ENCODE measurements at regions not wholly inside any gene's neighbourhood (a gene's known extent, or its start where the extent isn't known, plus 50 kb on each side); places are given as distances from the start of the nearest gene placed in this dataset.

- H3K4me1 Mint-ChIP-seq (ENCODE audit: insufficient read depth, unreplicated experiment) = no peaks in the 10 kb centered on the region
- BruUV-seq (replicated peaks) = no TSS peak
- peaks cover 21% of the 10 kb centered on the region for H3K9me3 Mint-ChIP-seq (ENCODE audit: unreplicated experiment)
- no peak overlapping the region for H3K4me3 Mint-ChIP-seq (ENCODE audit: unreplicated experiment)
- TF ChIP-seq CTCF (IDR thresholded peaks at IDR 0.05; ENCODE audit: unreplicated experiment) = no peak
- intact Hi-C loops (cut with micrococcal nuclease) = no loop called here
- ChIA-PET CTCF (no interaction called here), POLR2A (no interaction called here)
- H3K27me3 Mint-ChIP-seq (ENCODE audit: insufficient read depth, unreplicated experiment) = no peaks in the 10 kb centered on the region
- H3K27ac Mint-ChIP-seq (ENCODE audit: low read depth, unreplicated experiment) = no peak overlapping the region
- DNase-seq (ENCODE audit: unreplicated experiment) = no peak
- peaks cover 6% of the 10 kb centered on the region for H3K36me3 Mint-ChIP-seq (ENCODE audit: insufficient read depth, unreplicated experiment)
These were observed 499.5 kb downstream of the AACS start for GRCh38 chr12:125564753-125565152.

DNA sequence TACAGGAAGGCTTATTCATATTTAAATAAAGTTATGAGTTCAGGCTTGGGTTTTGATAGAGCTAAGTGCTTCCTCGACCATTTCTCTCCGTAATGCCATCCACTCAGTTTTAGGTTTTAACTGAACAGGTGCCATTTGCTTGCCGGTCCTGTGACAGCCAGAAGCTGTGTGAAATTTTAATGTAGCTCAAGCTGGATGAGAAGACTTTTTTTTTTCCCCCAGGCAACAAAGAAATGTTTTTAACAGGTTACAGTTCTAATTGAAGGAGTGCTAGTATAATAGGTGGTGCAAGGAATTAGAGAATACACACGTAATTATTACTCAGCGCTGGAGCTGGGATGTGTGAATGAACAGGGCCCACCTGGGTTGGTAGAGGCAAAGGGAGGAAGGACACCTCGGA is 502.3 kb downstream of the AACS start:
- BruUV-seq (replicated peaks) = no TSS peak
- DNase-seq (ENCODE audit: unreplicated experiment) = no peak
- Mint-ChIP-seq H3K27me3 (ENCODE audit: insufficient read depth, unreplicated experiment) (no peaks in the 10 kb centered on the region), H3K4me1 (ENCODE audit: insufficient read depth, unreplicated experiment) (no peaks in the 10 kb centered on the region), H3K9me3 (ENCODE audit: unreplicated experiment) (peaks cover 30% of the 10 kb centered on the region), H3K27ac (ENCODE audit: low read depth, unreplicated experiment) (no peak overlapping the region), H3K36me3 (ENCODE audit: insufficient read depth, unreplicated experiment) (peaks cover 6% of the 10 kb centered on the region), H3K4me3 (ENCODE audit: unreplicated experiment) (no peak overlapping the region)
- POLR2A ChIA-PET = interaction anchor here (0.6 kb wide), 1 partner anchor 381 kb away, joined by 4 read pairs; no protein-coding TSS in a partner anchor
- intact Hi-C loops (cut with micrococcal nuclease) = no loop called here
- CTCF ChIA-PET = interaction anchor here (0.7 to 1.1 kb wide), 2 partner anchors 16 to 131 kb away, joined by 3 to 4 read pairs; no protein-coding TSS in a partner anchor
- TF ChIP-seq CTCF (IDR thresholded peaks at IDR 0.05; ENCODE audit: unreplicated experiment) = no peak

DNA sequence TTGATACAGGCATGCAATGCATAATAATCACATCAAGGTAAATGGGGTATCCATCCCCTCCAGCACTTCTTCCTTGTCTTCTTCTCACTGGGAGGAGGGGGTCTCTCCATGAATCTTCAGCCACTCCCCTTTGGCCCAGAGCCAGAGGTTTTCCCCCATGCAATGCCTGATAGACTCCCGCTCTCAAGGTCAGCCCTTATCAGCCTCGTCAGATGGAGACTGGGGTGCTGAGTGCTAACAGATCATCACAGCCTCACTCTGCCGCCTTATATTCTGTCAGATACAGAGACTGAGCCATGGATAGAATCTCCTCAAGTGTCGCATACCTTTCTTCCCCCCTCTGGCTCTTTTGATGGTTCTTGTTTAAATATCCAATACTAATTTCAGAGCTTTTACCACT is 503.1 kb downstream of the AACS start:
- POLR2A ChIA-PET = no interaction called here
- Mint-ChIP-seq H3K4me3 (ENCODE audit: unreplicated experiment) (no peak overlapping the region), H3K9me3 (ENCODE audit: unreplicated experiment) (peaks cover 30% of the 10 kb centered on the region), H3K27me3 (ENCODE audit: insufficient read depth, unreplicated experiment) (no peaks in the 10 kb centered on the region), H3K27ac (ENCODE audit: low read depth, unreplicated experiment) (no peak overlapping the region), H3K36me3 (ENCODE audit: insufficient read depth, unreplicated experiment) (peaks cover 6% of the 10 kb centered on the region), H3K4me1 (ENCODE audit: insufficient read depth, unreplicated experiment) (no peaks in the 10 kb centered on the region)
- intact Hi-C loops (cut with micrococcal nuclease) = no loop called here
- no peak for TF ChIP-seq CTCF (IDR thresholded peaks at IDR 0.05; ENCODE audit: unreplicated experiment)
- BruUV-seq (replicated peaks) = no TSS peak
- no peak for DNase-seq (ENCODE audit: unreplicated experiment)
- CTCF ChIA-PET = interaction anchor here (0.6 to 1.1 kb wide), 2 partner anchors 130 to 1790 kb away, joined by 3 to 4 read pairs; no protein-coding TSS in a partner anchor

- Mint-ChIP-seq H3K27ac (ENCODE audit: low read depth, unreplicated experiment) (no peak overlapping the region), H3K36me3 (ENCODE audit: insufficient read depth, unreplicated experiment) (peaks cover 6% of the 10 kb centered on the region), H3K9me3 (ENCODE audit: unreplicated experiment) (peaks cover 27% of the 10 kb centered on the region), H3K4me1 (ENCODE audit: insufficient read depth, unreplicated experiment) (no peaks in the 10 kb centered on the region), H3K27me3 (ENCODE audit: insufficient read depth, unreplicated experiment) (no peaks in the 10 kb centered on the region), H3K4me3 (ENCODE audit: unreplicated experiment) (no peak overlapping the region)
- intact Hi-C loops (cut with micrococcal nuclease) = no loop called here
- CTCF ChIA-PET = interaction anchor here (0.5 to 1.1 kb wide), 7 partner anchors 17 to 1157 kb away, joined by 3 to 5 read pairs (median 3); no protein-coding TSS in a partner anchor
- POLR2A ChIA-PET = no interaction called here
- no peak for DNase-seq (ENCODE audit: unreplicated experiment)
- TF ChIP-seq CTCF (IDR thresholded peaks at IDR 0.05; ENCODE audit: unreplicated experiment) = no peak
- BruUV-seq (replicated peaks) = no TSS peak
These were observed 508.0 kb downstream of the AACS start for GRCh38 chr12:125573271-125573670.
